ENCODE measurements at regions not wholly inside any gene's neighbourhood (a gene's known extent, or its start where the extent isn't known, plus 50 kb on each side); places are given as distances from the start of the nearest gene placed in this dataset.
A peak's percentile ranks its signal among the peaks of the same experiment; 100 is the strongest.
"Not testable (repeated sequence)": the region's sequence is repeated elsewhere in the genome, so short reads cannot be mapped to it uniquely, and the experiment has no call there.

GRCh38 chr3:15851735-15852134 lies 54.0 kb upstream of the ANKRD28 start:
- DNase-seq, result no peak

- DNase-seq, result peak; percentile 35
These were observed 61.0 kb upstream of the ANKRD28 start for GRCh38 chr3:15858547-15859506.

- peak; percentile 71 for DNase-seq
These were observed 61.8 kb upstream of the ANKRD28 start for GRCh38 chr3:15859507-15860013.

- DNase-seq, result no peak
These were observed 62.5 kb upstream of the ANKRD28 start for GRCh38 chr3:15860014-15860934.

GRCh38 chr3:15861163-15861562 lies 63.4 kb upstream of the ANKRD28 start:
- no peak for DNase-seq

GRCh38 chr3:15872807-15873206 lies 75.0 kb upstream of the ANKRD28 start:
- DNase-seq, result no peak

- DNase-seq, result no peak
These were observed 75.6 kb upstream of the ANKRD28 start for GRCh38 chr3:15873415-15873814.

- DNase-seq, result no peak
These were observed 77.4 kb upstream of the ANKRD28 start for GRCh38 chr3:15875016-15875689.

GRCh38 chr3:15876669-15877068 lies 78.9 kb upstream of the ANKRD28 start:
- no peak for DNase-seq

- DNase-seq, result no peak
These were observed 80.0 kb upstream of the ANKRD28 start for GRCh38 chr3:15877813-15878212.

- not testable (repeated sequence) for DNase-seq
These were observed 82.0 kb upstream of the ANKRD28 start for GRCh38 chr3:15879787-15880186.

GRCh38 chr3:15882577-15882976 lies 84.8 kb upstream of the ANKRD28 start:
- DNase-seq, result no peak

GRCh38 chr3:15884132-15884531 lies 86.4 kb upstream of the ANKRD28 start:
- DNase-seq, result no peak

GRCh38 chr3:15886521-15886920 lies 88.7 kb upstream of the ANKRD28 start:
- DNase-seq, result no peak

- DNase-seq, result no peak
These were observed 89.5 kb upstream of the ANKRD28 start for GRCh38 chr3:15887261-15887660.

- no peak for DNase-seq
These were observed 92.2 kb upstream of the ANKRD28 start for GRCh38 chr3:15889936-15890335.

GRCh38 chr3:15892311-15893227 lies 94.8 kb upstream of the ANKRD28 start:
- no peak for DNase-seq

GRCh38 chr3:15894382-15894781 lies 96.6 kb upstream of the ANKRD28 start:
- no peak for DNase-seq

- DNase-seq, result no peak
These were observed 98.7 kb upstream of the ANKRD28 start for GRCh38 chr3:15896500-15896899.

- no peak for DNase-seq
These were observed 101.6 kb upstream of the ANKRD28 start for GRCh38 chr3:15899388-15899787.

- DNase-seq, result no peak
These were observed 105.4 kb upstream of the ANKRD28 start for GRCh38 chr3:15903164-15903563.
